SH-SY5Y (cell line): ENCODE measurements at regions not wholly inside any gene's neighbourhood (a gene's known extent, or its start where the extent isn't known, plus 50 kb on each side); places are given as distances from the start of the nearest gene placed in this dataset.

Experiments
- GATA2 ChIP-seq: IDR thresholded peaks from 2 replicates; pipeline ENCODE4 v1.6.1; 2011; ENCODE audit warnings: mild to moderate bottlenecking, low read depth, low read length
- GATA3 ChIP-seq: IDR thresholded peaks from 2 replicates; pipeline ENCODE4 v1.6.1; 2011; ENCODE audit warnings: low read depth, mild to moderate bottlenecking, low read length, moderate library complexity

DNA sequence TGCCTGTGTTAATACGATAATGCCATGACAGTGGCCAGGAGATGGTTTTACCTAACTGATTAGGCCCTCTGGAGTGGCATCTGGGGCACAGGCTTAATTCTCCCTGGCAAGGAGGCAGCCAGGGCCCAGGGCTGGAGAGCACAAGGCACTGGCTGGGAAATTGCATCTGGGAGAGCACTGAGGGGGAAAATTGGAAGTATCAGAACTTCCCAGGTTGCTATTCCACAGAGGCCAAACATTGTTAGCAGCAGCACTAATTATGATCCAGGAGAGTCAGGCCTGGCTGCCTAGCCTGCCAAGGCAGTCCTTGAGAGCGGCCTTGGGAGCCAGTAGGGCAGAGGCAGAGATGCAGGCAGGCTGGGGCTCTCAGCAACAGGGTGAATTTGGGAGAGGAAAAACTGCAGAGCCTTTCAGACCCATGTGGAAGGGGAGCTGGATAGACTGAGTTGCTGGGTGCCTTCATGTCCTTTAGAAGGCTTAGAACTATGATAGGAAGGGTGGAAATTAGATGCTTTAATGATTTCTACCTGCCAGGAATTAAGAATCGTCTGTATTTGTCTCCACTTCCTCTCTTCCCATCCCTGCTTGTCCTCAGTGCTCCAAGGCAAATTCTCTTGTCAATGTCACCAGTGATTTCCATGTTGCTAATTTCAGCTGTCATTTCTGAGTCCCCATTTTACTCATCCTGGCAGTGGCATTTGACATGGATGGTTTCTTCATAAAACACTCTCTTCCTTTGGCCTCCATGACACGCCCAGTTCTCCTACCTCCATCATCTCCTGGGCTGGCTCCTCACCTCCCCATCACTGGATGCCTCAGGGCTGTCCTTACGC lies 56.1 kb upstream of the HSPA9 start:
- TF ChIP-seq GATA2 (no peak), GATA3 (no peak)
